HG02973 (cell line): ENCODE measurements at regions not wholly inside any gene's neighbourhood (a gene's known extent, or its start where the extent isn't known, plus 50 kb on each side); places are given as distances from the start of the nearest gene placed in this dataset.

Experiments
- ATAC-seq: cut with Tn5 transposase; IDR thresholded peaks from one replicate; pipeline ENCODE4 v1.9.1; 2021; ENCODE audit warnings: moderate library complexity; ENCODE audit not compliant: unreplicated experiment

DNA sequence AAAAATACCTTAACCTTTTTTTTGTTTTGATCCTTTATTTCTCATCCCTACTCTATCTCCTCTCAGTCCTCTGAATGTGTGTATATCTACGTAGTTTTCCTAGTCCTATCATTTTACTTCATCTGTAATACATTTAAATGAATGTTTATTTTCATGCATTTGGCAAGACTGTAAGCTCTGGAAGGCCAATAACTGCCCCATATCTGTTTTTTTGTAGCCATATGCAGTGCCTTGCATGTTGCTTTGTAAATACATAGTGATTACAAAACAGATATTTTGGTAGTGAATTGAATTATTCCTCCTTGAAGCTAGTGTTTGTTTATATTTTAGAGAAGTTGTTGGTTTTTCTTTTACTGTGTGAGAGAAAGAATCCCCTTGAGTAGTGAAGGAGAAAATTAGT is 450.2 kb downstream of the PCDH18 start:
- no peak for ATAC-seq

- no peak for ATAC-seq
These were observed 455.4 kb downstream of the PCDH18 start for GRCh38 chr4:137076908-137077307.

DNA sequence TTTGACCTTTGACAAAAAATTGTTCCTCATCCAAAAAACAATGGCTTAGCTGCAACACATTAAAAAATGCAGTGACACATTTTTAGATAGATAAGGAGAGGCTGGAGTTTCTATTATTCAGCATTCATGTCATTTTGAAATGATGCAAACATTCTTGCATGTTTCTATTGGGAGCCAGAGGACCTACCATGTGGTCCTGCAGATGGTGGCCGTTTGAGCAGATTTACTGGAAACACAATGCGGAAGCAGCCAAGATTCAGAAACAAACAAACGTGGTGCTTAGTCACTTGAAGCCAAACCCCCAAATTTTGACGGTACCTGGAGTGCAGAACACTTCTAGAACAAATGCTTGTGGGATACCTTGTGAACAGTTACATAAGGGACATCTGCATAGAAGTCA is 456.7 kb downstream of the PCDH18 start:
- no peak for ATAC-seq

DNA sequence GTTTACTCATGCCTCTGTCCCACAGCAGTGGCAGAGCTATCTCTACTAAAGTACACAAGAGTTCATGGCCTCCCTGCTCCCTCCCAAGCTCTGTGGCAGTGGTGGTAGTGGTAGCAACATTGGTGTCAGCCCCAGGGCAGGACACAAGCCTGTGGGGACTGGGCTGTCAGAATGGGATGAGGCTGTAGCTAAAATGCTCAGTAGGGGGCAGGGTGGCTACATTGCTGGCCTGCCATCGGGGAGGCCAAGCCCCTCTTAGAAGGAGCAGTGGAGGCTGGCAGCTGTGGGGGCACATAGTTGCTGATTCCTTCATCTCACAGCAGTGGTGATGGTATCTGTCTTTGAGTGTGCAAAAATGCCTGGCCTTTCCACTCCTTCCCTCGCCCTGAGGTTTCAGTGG is 461.7 kb downstream of the PCDH18 start:
- ATAC-seq: no peak

DNA sequence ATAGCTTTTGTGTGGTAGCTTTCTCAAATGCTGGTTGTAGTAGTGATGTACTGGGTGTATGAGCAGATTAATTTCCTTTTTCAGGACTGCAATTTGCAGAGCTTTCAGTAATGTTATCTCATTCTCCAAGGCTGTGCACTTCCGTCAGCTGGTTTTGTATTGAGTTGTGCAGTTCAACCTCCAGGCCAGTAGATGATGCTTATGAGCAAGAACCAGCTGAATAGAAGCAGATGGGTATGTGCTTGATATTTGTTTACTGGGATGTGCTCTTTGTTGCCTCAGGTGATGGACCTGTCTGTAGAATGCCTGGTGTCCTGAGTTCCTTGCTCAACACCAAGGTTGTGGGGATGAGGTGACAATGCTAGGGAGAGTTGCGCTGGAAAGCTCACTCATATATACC is 462.8 kb downstream of the PCDH18 start:
- no peak for ATAC-seq

GRCh38 chr4:137067735-137068134 is 464.6 kb downstream of the PCDH18 start:
- no peak for ATAC-seq

GRCh38 chr4:137065311-137065710 is 467.0 kb downstream of the PCDH18 start:
- no peak for ATAC-seq

DNA sequence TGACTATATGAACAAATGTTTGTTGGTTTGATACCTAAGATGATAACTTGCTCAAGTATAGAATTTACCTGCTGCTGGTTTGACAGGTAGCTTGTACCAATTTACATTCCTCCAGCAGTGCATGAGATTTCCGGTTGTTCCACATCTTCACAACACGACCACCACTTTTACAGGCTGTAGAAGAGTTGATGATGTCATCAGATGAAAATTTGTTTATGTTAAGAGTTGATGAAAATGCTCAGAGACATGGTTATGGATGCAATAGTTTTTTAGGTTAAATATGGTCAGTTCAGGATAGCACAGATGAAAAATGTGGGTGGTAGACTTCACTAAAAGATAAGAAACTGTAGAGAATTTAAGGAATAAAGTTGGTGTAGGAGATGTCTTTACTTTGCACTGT is 468.3 kb downstream of the PCDH18 start:
- ATAC-seq: no peak

DNA sequence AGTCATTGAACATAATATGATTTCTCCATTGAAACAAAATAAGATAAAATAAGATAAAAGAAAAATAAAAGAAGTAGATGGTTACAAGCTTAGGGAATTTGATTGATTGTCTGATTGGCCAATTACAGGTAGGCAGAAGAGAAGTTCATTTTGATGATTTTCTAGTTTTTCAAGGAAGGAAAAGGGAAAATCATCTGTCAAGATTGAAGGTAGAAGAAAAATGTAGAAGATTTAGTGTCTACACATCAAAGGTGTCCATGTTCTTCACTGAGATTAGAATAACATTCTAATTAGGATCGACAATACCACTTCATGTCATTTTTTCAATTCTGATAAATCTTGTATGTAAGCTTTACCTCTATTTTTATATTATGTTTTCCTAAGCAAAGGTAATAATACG is 489.1 kb downstream of the PCDH18 start:
- ATAC-seq: no peak

- no peak for ATAC-seq
These were observed 492.9 kb downstream of the PCDH18 start for GRCh38 chr4:137039370-137039769.

DNA sequence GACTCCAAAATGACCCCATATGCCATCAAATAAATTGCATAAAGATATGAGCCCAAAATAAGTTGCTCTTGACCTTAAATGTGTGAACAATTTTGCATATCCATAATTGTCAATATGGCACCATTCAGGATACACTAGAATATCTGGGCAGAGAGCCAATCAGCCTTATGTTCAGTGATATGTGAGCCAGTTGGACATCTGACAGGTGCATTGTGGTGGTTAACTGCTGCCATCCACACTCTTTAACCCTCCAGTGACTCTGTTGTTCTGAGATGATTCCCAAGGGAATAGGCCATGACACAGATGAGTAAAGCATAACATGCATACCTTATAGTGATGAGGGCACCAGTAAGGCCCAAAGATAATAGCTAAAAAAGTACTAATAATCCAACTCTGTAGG is 500.1 kb downstream of the PCDH18 start:
- ATAC-seq: no peak

DNA sequence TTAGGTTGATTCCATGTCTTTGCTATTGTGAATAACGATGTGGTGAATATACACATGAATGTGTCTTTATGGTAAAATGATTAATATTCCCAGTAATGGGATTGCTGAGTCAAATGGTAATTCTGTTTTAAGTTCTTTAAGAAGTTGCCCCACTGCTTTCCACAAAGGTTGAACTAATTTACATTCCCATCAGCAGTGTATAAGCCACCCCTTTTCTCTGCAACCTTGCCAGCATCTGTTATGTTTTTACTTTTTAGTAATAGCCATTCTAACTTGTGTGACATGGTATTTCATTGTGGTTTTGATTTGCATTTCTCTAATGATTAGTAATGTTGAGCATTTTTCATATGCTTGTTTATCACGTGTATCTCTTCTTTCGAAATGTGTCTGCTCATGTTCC is 503.3 kb downstream of the PCDH18 start:
- no peak for ATAC-seq

GRCh38 chr4:137025484-137026059 is 506.7 kb downstream of the PCDH18 start:
- no peak for ATAC-seq

DNA sequence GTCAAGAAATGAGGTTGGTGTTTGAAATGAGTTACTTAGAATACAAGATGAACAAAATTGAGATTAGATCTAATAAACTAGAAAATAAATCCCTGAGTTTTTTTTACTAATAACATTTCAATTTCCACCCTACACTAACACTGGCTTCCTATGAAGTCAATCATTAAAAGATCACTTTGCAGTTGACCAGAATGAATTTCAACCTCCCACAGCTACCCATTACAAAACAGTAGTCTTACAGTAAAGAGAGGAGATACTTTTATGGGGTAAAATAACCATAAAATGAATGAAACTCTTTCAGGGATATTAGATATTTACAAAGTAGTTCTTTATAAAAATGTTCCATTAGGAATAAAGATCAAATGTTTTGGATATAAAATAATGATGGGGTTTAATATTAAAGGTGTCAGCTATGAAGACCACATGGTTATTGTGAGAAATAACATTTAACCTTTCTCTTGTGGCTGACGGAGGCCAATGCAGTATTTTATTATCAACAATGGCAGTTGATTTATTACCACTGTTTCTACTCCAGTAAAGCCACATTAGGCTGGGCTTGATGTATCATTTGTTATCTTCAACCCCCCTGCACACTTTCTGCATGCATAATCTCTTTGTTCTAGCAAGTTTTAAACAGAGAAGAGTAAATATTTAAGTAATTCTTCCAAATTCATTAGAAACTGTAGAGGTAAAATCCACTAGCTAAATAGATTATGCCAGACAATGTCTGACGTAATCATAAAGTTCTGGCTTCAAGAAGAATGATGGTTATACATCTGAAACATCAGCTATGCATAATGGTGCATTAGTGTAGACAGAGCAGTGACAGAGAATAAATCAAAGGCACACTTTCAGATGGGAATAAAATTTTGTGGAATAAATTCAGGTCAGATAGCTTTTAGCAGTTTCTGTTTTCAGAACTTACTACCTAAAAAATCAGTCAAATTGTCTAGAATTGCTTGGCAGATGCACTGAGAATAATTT is 516.6 kb downstream of the PCDH18 start:
- ATAC-seq: no peak

DNA sequence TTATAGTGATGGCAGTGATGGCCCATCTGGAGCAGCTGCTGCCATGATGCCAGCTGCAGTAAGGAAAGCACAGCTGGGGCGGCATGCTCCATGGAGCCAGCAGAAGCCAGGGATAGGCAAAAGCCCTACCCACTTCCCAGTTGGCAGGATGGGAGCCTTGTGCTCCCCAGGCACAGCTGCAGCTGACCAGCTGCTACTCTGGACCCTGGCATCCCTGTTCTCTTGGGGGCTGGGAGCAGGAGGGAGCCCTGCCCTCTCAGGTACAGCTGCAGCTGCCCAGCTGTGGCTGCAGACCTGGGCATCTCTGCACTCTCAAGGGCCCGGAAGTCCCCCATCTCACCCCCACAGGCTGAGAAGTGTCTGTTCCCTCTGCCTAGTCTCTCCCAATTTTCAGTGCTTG is 531.9 kb downstream of the PCDH18 start:
- ATAC-seq: no peak

DNA sequence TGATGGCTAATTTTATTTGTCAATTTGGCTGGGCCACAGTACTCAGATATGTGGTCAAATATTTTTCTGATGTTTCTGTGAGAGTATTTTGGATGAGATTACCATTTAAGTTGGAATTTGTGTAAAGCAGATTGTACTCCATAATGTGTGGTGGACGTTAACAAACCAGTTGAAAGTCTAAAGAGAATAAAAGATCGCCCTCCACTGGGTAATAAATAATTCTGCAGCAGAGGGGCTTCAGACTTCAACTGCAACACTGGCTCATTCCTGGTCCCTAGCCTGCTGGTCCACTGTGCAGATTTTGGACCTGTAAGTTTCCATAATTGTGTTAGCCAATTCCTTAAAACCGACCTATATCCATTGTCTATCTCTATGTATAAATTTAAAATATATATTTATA is 540.3 kb downstream of the PCDH18 start:
- no peak for ATAC-seq

DNA sequence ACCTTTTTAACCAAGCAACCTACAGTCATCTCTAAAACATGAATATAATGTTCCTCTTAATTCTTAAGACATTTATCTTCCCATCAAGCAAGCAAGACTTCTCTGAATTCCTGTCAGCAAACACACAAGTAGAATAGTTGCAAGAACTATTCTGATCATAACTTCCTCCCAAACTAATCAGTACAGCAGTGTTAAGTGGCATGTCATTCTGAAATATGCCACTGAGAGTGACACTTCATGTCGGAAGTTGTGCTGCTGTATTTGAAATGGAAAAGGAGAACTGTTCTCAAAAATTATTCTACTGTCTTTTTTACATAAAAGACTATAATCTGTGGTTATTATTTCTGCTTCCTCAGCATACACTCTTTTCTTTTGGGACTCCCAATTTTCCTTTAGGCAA is 546.6 kb downstream of the PCDH18 start:
- ATAC-seq: no peak

DNA sequence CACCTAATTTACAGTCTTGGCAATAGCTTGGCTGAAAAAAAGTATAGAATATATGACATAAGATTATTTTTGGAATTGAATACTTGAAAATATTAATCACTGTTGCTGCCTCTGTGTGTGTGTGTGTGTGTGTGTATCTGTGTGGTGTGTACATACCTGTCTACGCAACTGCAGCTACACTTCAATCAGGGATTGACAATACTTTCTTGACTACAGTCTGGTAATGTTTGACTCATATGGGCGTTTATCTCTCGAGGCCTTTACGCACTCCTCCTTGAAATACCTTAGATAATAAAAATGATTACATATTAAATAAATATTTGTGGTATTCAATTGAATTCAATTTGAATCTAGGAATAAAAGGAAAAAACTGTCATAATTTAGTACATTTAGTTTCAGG is 565.2 kb downstream of the PCDH18 start:
- no peak for ATAC-seq

- no peak for ATAC-seq
These were observed 566.8 kb downstream of the PCDH18 start for GRCh38 chr4:136965478-136965877.

DNA sequence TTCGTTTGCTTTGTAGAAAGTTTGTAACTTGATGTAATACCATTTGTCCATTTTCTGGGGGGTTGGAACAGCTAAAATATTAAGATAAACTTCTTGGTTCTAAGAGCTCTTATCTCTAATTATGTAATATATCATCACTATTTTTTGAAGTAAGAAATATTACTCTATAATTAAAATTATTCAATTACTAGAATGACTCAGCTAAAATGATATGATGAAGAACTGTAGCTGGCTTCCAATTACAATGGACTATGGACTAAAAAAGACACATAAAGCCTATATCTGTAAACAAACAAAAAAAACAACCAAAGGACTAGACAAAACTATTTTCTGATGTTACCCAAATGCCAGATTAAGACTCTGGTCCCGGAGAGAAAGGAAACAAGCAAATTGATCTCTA is 569.4 kb downstream of the PCDH18 start:
- no peak for ATAC-seq

DNA sequence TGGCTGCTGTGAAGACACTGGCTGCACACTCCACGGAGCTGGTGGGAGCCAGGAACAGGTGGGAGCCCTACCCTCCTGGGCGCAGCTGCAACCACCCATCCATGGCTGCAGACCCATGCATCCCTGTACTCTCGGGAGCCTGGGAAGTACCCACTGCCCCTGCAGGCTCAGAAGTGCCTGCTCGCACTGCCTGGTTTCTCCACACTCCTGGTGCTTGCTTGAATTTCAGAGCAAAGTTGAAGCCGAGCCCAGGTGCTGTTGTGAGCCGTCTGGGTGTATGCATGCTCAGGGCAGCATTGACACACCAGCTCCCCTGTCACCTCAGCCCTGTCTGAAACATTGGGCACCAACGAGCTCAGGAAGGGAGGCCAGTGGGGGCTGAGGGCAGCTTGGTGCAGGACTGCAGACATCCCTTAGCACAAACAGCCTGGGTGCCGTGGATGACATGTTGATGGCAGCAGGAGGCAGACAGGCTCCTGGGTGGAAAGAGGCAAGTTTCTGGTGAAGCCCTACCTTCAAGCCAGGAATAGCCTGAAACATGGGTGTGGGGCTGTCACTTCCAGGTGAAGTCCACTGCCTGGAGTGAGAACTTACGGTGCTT is 585.9 kb downstream of the PCDH18 start:
- ATAC-seq: no peak

DNA sequence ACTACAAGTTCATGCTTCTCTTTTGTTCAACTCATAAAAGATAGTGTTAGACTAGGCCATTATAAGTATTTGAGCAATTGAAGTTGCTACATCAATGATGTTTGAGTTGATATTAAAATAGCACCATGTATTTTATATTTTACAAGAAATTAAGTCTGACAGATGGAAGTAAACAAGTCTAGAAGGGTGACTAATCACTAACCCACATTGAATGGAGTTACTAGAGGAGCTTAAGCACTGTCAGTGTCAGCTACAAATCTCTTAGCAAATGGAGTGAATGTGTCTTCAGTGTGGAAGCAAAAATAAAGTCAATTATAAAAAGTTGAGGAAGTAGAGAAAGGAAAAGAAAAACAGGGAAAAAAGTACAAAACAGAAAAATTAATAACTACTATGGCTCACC is 592.5 kb downstream of the PCDH18 start:
- no peak for ATAC-seq
